Neutrophil (primary cell): ENCODE measurements at regions not wholly inside any gene's neighbourhood (a gene's known extent, or its start where the extent isn't known, plus 50 kb on each side); places are given as distances from the start of the nearest gene placed in this dataset.
"Not testable (repeated sequence)": the region's sequence is repeated elsewhere in the genome, so short reads cannot be mapped to it uniquely, and the experiment has no call there.

ENCODE experiments used
- H3K27ac ChIP-seq: fragments of 200-600 bp; sonication (generic); 2 replicates; pipeline ENCODE4 v1.5.1; 2016; ENCODE audit warnings: mild to moderate bottlenecking, moderate library complexity
- H3K27me3 ChIP-seq: fragments of 200-600 bp; sonication (generic); 2 replicates; pipeline ENCODE4 v1.6.0; 2016; ENCODE audit warnings: mild to moderate bottlenecking
- H3K36me3 ChIP-seq: fragments of 200-600 bp; sonication (generic); 2 replicates; pipeline ENCODE4 v1.5.1; 2017
- H3K4me1 ChIP-seq, 2 experiments: fragments of 200-600 bp in 1 of 2; sonication (generic) in 1 of 2; 1 replicate in 1 of 2; 2 replicates in 1 of 2; pipeline versions ENCODE4 v1.5.1 to v1.6.1; 2013 to 2016; ENCODE audit warnings: low read depth in 1 of 2, low read length in 1 of 2, mild to moderate bottlenecking in 1 of 2, moderate library complexity in 1 of 2; ENCODE audit not compliant: control insufficient read depth in 1 of 2, insufficient read depth in 1 of 2
- H3K4me3 ChIP-seq, 2 experiments: fragments of 200-600 bp in 1 of 2; sonication (generic) in 1 of 2; 1 replicate in 1 of 2; 2 replicates in 1 of 2; pipeline ENCODE4 v1.5.1; 2013 to 2016; ENCODE audit warnings: low read depth in 1 of 2, low read length in 1 of 2, mild to moderate bottlenecking in 1 of 2, moderate library complexity in 1 of 2
- H3K9me3 ChIP-seq: fragments of 200-600 bp; sonication (generic); 2 replicates; pipeline ENCODE4 v1.5.1; 2016
- CTCF ChIP-seq: fragments of 200-600 bp; sonication (generic); IDR thresholded peaks from 2 replicates; pipeline ENCODE4 v1.5.1; 2016; ENCODE audit warnings: antibody characterized with exemption

GRCh38 chr2:236376566-236377244 is 112.5 kb upstream of the ASB18 start:
- Histone ChIP-seq H3K27me3 (peaks cover 8% of the 10 kb centered on the region), H3K9me3 (no peaks in the 10 kb centered on the region), H3K36me3 (no peaks in the 10 kb centered on the region), H3K4me3 (no peak overlapping the region), H3K4me1 (no peaks in the 10 kb centered on the region), H3K27ac (no peak overlapping the region)
- no peak for TF ChIP-seq CTCF

- Histone ChIP-seq H3K9me3 (no peaks in the 10 kb centered on the region), H3K27ac (no peak overlapping the region), H3K36me3 (no peaks in the 10 kb centered on the region), H3K27me3 (peaks cover 15% of the 10 kb centered on the region), H3K4me1 (no peaks in the 10 kb centered on the region), H3K4me3 (no peak overlapping the region)
- no peak for TF ChIP-seq CTCF
Observed at GRCh38 chr2:236380051-236380612, 115.9 kb upstream of the ASB18 start.

- not testable (repeated sequence) for H3K36me3 ChIP-seq, H3K9me3 ChIP-seq, H3K4me1 ChIP-seq, H3K27ac ChIP-seq, H3K4me3 ChIP-seq
- peaks cover 10% of the 10 kb centered on the region for H3K27me3 ChIP-seq
Observed at GRCh38 chr2:236381253-236381652, 117.0 kb upstream of the ASB18 start.

- H3K27me3 ChIP-seq, H3K4me1 ChIP-seq, H3K27ac ChIP-seq, H3K36me3 ChIP-seq, H3K9me3 ChIP-seq, H3K4me3 ChIP-seq: not testable (repeated sequence)
Observed at GRCh38 chr2:236389284-236390216, 125.3 kb upstream of the ASB18 start.

- H3K4me3 ChIP-seq, result no peak overlapping the region
- H3K4me1 ChIP-seq, result no peaks in the 10 kb centered on the region
- H3K27me3 ChIP-seq, result peaks cover 6% of the 10 kb centered on the region
- no peaks in the 10 kb centered on the region for H3K9me3 ChIP-seq
- no peak for TF ChIP-seq CTCF
- no peaks in the 10 kb centered on the region for H3K36me3 ChIP-seq
- H3K27ac ChIP-seq, result no peak overlapping the region
Observed at GRCh38 chr2:236393101-236393500, 128.9 kb upstream of the ASB18 start.

- no peaks in the 10 kb centered on the region for H3K9me3 ChIP-seq
- TF ChIP-seq CTCF, result no peak
- no peaks in the 10 kb centered on the region for H3K4me1 ChIP-seq
- H3K27me3 ChIP-seq, result peaks cover 6% of the 10 kb centered on the region
- no peaks in the 10 kb centered on the region for H3K36me3 ChIP-seq
- no peak overlapping the region for H3K4me3 ChIP-seq
- no peak overlapping the region for H3K27ac ChIP-seq
Observed at GRCh38 chr2:236393581-236393980, 129.4 kb upstream of the ASB18 start.
